IMR-90 (cell line): ENCODE measurements at regions not wholly inside any gene's neighbourhood (a gene's known extent, or its start where the extent isn't known, plus 50 kb on each side); places are given as distances from the start of the nearest gene placed in this dataset.

Source experiments
- ATAC-seq: fragments of 200-7000 bp; cut with Tn5 transposase; 2 replicates; pipeline ENCODE4 v1.9.1; 2020; ENCODE audit warnings: low read depth, mild to moderate bottlenecking, moderate library complexity
- BruUV-seq: library from RNA; stranded (reverse); fragments of 400-500 nt; replicated peaks from 2 replicates; lab custom pipeline; 2021; lab: Mats Ljungman, UMichigan
- CTCF ChIA-PET: fragments of 300-600 bp; formaldehyde crosslinking; extraction: SDS; loops from one replicate; lab custom pipeline; 2021; ENCODE audit warnings: antibody characterized with exemption; lab: Yijun Ruan, JAX
- POLR2A ChIA-PET: fragments of 300-600 bp; sonication (Branson Sonifier 250); formaldehyde crosslinking; loops from one replicate; lab custom pipeline; 2022; ENCODE audit warnings: antibody characterized with exemption; ENCODE audit not compliant: unreplicated experiment; lab: Charles Lee
- DNase-seq: peaks from one replicate; pipeline ENCODE4 v3.0.0; 2013
- H2AFZ ChIP-seq: replicated peaks from 2 replicates; pipeline ENCODE3; 2013; ENCODE audit warnings: low read length, mild to moderate bottlenecking; ENCODE audit not compliant: poor library complexity
- H2AK5ac ChIP-seq: 2 replicates; pipeline ENCODE4 v1.6.1; 2013; ENCODE audit warnings: low read depth, low read length, inconsistent platforms
- H2AK9ac ChIP-seq: replicated peaks from 2 replicates; pipeline ENCODE3; 2013; ENCODE audit warnings: mild to moderate bottlenecking, low read depth, low read length, moderate library complexity; ENCODE audit not compliant: poor library complexity
- H2BK120ac ChIP-seq: 2 replicates; pipeline ENCODE4 v1.6.1; 2013; ENCODE audit warnings: low read depth, low read length, inconsistent platforms
- H2BK15ac ChIP-seq: 3 replicates; pipeline ENCODE4 v1.6.1; 2013; ENCODE audit warnings: low read depth, low read length, inconsistent platforms
- H2BK20ac ChIP-seq: 2 replicates; pipeline ENCODE4 v1.6.1; 2013; ENCODE audit warnings: low read depth, mild to moderate bottlenecking, inconsistent platforms, low read length, moderate library complexity
- H2BK5ac ChIP-seq: 2 replicates; pipeline ENCODE4 v1.6.1; 2013; ENCODE audit warnings: mild to moderate bottlenecking, low read depth, low read length, inconsistent platforms; ENCODE audit not compliant: poor library complexity, severe bottlenecking
- H3K14ac ChIP-seq: replicated peaks from 2 replicates; pipeline ENCODE4 v1.6.1; 2013; ENCODE audit warnings: low read depth, low read length, inconsistent platforms
- H3K18ac ChIP-seq: 2 replicates; pipeline ENCODE4 v1.6.1; 2013; ENCODE audit warnings: low read depth, low read length, control low read depth
- H3K23ac ChIP-seq: 2 replicates; pipeline ENCODE4 v1.6.1; 2013; ENCODE audit warnings: low read depth, low read length, inconsistent platforms
- H3K27ac ChIP-seq: 2 replicates; pipeline ENCODE4 v1.5.1; 2013; ENCODE audit warnings: mild to moderate bottlenecking, control low read depth, low read length; ENCODE audit not compliant: insufficient read depth
- H3K27me3 ChIP-seq: 2 replicates; pipeline ENCODE4 v1.6.1; 2013; ENCODE audit warnings: low read length; ENCODE audit not compliant: control insufficient read depth, insufficient read depth
- H3K36me3 ChIP-seq: 2 replicates; pipeline ENCODE4 v1.6.1; 2013; ENCODE audit warnings: low read length, mixed read lengths; ENCODE audit not compliant: control insufficient read depth, insufficient read depth
- H3K4ac ChIP-seq: 2 replicates; pipeline ENCODE4 v1.6.1; 2013; ENCODE audit warnings: low read depth, low read length, inconsistent platforms
- H3K4me1 ChIP-seq: 2 replicates; pipeline ENCODE4 v1.6.1; 2013; ENCODE audit warnings: low read length, mixed read lengths; ENCODE audit not compliant: control insufficient read depth, insufficient read depth
- H3K4me2 ChIP-seq: 2 replicates; pipeline ENCODE4 v1.6.1; 2013; ENCODE audit warnings: low read depth, mild to moderate bottlenecking, control low read depth, low read length, moderate library complexity
- H3K4me3 ChIP-seq: 2 replicates; pipeline ENCODE4 v1.5.1; 2013; ENCODE audit warnings: low read depth, mild to moderate bottlenecking, control low read depth, low read length, moderate library complexity; ENCODE audit not compliant: insufficient read depth
- H3K56ac ChIP-seq: 2 replicates; pipeline ENCODE4 v1.6.1; 2013; ENCODE audit warnings: low read length, inconsistent platforms; ENCODE audit not compliant: insufficient read depth; ENCODE audit errors: extremely low read depth
- H3K79me1 ChIP-seq, 2 experiments: 2 replicates each; pipeline ENCODE4 v1.6.1; 2013; ENCODE audit warnings: low read length in 2 of 2, inconsistent platforms in 1 of 2, low read depth in 1 of 2
- H3K9ac ChIP-seq: 2 replicates; pipeline ENCODE4 v1.6.1; 2013; ENCODE audit warnings: low read depth, low read length, control low read depth
- H3K9me1 ChIP-seq: 2 replicates; pipeline ENCODE4 v1.6.1; 2013; ENCODE audit warnings: low read length, inconsistent platforms; ENCODE audit not compliant: insufficient read depth
- H3K9me3 ChIP-seq: 2 replicates; pipeline ENCODE4 v1.6.1; 2013; ENCODE audit warnings: low read length; ENCODE audit not compliant: control insufficient read depth, insufficient read depth
- H4K20me1 ChIP-seq: 2 replicates; pipeline ENCODE4 v1.6.1; 2013; ENCODE audit warnings: low read length, inconsistent platforms; ENCODE audit not compliant: insufficient read depth
- H4K5ac ChIP-seq: 2 replicates; pipeline ENCODE4 v1.6.1; 2013; ENCODE audit warnings: mild to moderate bottlenecking, low read depth, low read length, control low read depth
- H4K8ac ChIP-seq, 2 experiments: 2 replicates each; pipeline ENCODE4 v1.6.1; 2013; ENCODE audit warnings: low read depth in 2 of 2, low read length in 2 of 2, control low read depth in 1 of 2, inconsistent platforms in 1 of 2
- H4K91ac ChIP-seq: 2 replicates; pipeline ENCODE4 v1.6.1; 2013; ENCODE audit warnings: low read depth, low read length, inconsistent platforms; ENCODE audit not compliant: insufficient read depth
- RCOR1 ChIP-seq: IDR thresholded peaks from 2 replicates; pipeline ENCODE4 v1.6.1; 2012; ENCODE audit warnings: mild to moderate bottlenecking, low read length, improper control_type of control experiment; ENCODE audit not compliant: insufficient replicate concordance
- RFX5 ChIP-seq: IDR thresholded peaks from 2 replicates; pipeline ENCODE4 v1.8.0; 2012; ENCODE audit warnings: low read depth, mild to moderate bottlenecking, low read length, moderate library complexity
- USF2 ChIP-seq: fragments of 150-350 bp; IDR thresholded peaks from 2 replicates; pipeline ENCODE4 v1.6.1; 2017; ENCODE audit warnings: mild to moderate bottlenecking, antibody characterized with exemption, low read length, low read depth
- WGBS, 2 experiments: methylation state at CpG; one replicate each; pipeline versions ENCODE4 v1.1.5 to v1.1.7; 2013; ENCODE audit warnings: missing lambda C conversion rate in 2 of 2; ENCODE audit not compliant: insufficient read length in 1 of 2; ENCODE audit errors: extremely low coverage in 2 of 2; 5-methylcytosine and 5-hydroxymethylcytosine counted together
- dilution Hi-C: fragments of 300-500 bp; cut with HindIII; formaldehyde crosslinking; loops from one replicate; pipeline ENCODE4 v1.14.3; 2018; ENCODE audit warnings: low sequenced_read_pairs; ENCODE audit not compliant: unreplicated experiment
- in situ Hi-C: fragments of 300-500 bp; cut with MboI; formaldehyde crosslinking; loops from 3 replicates; pipeline ENCODE4 v1.14.3; 2019; ENCODE audit warnings: low sequenced_read_pairs, inconsistent platforms, mixed read lengths
- intact Hi-C: fragments of 100-400 bp; cut with micrococcal nuclease; formaldehyde crosslinking; loops from 2 replicates; pipeline ENCODE4 v1.10.0; 2022
- TF ChIP-seq, protein P1 (sequence below): conservative IDR thresholded peaks from 2 replicates; pipeline ENCODE4 v1.5.1; 2012; ENCODE audit warnings: mild to moderate bottlenecking, low read depth, low read length, improper control_type of control experiment
- TF ChIP-seq, protein P2 (sequence below): fragments of 150-350 bp; IDR thresholded peaks from 2 replicates; pipeline ENCODE4 v1.6.1; 2016; ENCODE audit warnings: low read depth, mild to moderate bottlenecking, low read length, moderate library complexity, borderline replicate concordance

GRCh38 chr10:44180321-44181168 is 204.4 kb downstream of the CXCL12 start (continued):
- TF ChIP-seq, protein P1, sequence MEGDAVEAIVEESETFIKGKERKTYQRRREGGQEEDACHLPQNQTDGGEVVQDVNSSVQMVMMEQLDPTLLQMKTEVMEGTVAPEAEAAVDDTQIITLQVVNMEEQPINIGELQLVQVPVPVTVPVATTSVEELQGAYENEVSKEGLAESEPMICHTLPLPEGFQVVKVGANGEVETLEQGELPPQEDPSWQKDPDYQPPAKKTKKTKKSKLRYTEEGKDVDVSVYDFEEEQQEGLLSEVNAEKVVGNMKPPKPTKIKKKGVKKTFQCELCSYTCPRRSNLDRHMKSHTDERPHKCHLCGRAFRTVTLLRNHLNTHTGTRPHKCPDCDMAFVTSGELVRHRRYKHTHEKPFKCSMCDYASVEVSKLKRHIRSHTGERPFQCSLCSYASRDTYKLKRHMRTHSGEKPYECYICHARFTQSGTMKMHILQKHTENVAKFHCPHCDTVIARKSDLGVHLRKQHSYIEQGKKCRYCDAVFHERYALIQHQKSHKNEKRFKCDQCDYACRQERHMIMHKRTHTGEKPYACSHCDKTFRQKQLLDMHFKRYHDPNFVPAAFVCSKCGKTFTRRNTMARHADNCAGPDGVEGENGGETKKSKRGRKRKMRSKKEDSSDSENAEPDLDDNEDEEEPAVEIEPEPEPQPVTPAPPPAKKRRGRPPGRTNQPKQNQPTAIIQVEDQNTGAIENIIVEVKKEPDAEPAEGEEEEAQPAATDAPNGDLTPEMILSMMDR = no peak

GRCh38 chr10:44178856-44179255 is 206.0 kb downstream of the CXCL12 start:
- Histone ChIP-seq H3K9me1 (peaks cover 4% of the 10 kb centered on the region; the same call in 1 of the 2 replicates), H3K4me2 (no peak overlapping the region), H2BK15ac (no peak overlapping the region), H4K8ac (no peak overlapping the region), H2BK120ac (no peak overlapping the region), H3K79me1 (no peaks in the 10 kb centered on the region), H3K27ac (no peak overlapping the region), H2AFZ (no peak overlapping the region), H3K23ac (no peak overlapping the region), H3K9ac (no peak overlapping the region), H3K18ac (no peak overlapping the region), H4K5ac (no peak overlapping the region), H4K91ac (no peak overlapping the region), H3K27me3 (peaks cover 6% of the 10 kb centered on the region; the same call in 1 of the 2 replicates), H3K4me3 (no peak overlapping the region), H3K4ac (no peak overlapping the region), H2BK20ac (no peak overlapping the region), H2BK5ac (no peak overlapping the region), H2AK9ac (no peak overlapping the region), H3K9me3 (no peaks in the 10 kb centered on the region), H3K4me1 (peaks cover 6% of the 10 kb centered on the region), H2AK5ac (no peak overlapping the region), H3K56ac (no peak overlapping the region), H4K20me1 (no peaks in the 10 kb centered on the region), H3K14ac (no peak overlapping the region), H3K36me3 (no peaks in the 10 kb centered on the region)
- CTCF ChIA-PET = interaction anchor here (0.6 kb wide), 1 partner anchor 120 kb away, joined by 5 read pairs; no protein-coding TSS in a partner anchor
- DNase-seq (peak; percentile 35), ATAC-seq (no peak)
- BruUV-seq = no TSS peak
- dilution Hi-C loops = no loop called here
- WGBS, 2 experiments = no CpG with 5 or more reads among the region's 3 CpGs
- TF ChIP-seq RCOR1 (no peak), RFX5 (no peak), USF2 (no peak)
- TF ChIP-seq, protein P2, sequence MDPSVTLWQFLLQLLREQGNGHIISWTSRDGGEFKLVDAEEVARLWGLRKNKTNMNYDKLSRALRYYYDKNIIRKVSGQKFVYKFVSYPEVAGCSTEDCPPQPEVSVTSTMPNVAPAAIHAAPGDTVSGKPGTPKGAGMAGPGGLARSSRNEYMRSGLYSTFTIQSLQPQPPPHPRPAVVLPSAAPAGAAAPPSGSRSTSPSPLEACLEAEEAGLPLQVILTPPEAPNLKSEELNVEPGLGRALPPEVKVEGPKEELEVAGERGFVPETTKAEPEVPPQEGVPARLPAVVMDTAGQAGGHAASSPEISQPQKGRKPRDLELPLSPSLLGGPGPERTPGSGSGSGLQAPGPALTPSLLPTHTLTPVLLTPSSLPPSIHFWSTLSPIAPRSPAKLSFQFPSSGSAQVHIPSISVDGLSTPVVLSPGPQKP = no peak
- intact Hi-C loops = no loop called here
- POLR2A ChIA-PET = no interaction called here
- in situ Hi-C loops = no loop called here
